Mesothelial cell of epicardium (in vitro differentiated cells): ENCODE measurements at regions not wholly inside any gene's neighbourhood (a gene's known extent, or its start where the extent isn't known, plus 50 kb on each side); places are given as distances from the start of the nearest gene placed in this dataset.

Experiments
- DNase-seq, 2 experiments: peaks; one replicate each; pipeline ENCODE4 v3.0.0; 2021; ENCODE audit warnings: low spot score in 2 of 2; ENCODE audit not compliant: unreplicated experiment in 2 of 2
- H3K27ac Mint-ChIP-seq: 2 replicates; pipeline ENCODE4 v1.8.0; 2021; ENCODE audit warnings: mixed read lengths
- H3K27me3 Mint-ChIP-seq: 2 replicates; pipeline ENCODE4 v1.8.0; 2021; ENCODE audit warnings: low read depth, mixed read lengths
- H3K36me3 Mint-ChIP-seq: 2 replicates; pipeline ENCODE4 v1.8.0; 2021; ENCODE audit warnings: mixed read lengths
- H3K4me1 Mint-ChIP-seq: 2 replicates; pipeline ENCODE4 v1.8.0; 2021; ENCODE audit warnings: mixed read lengths
- H3K4me3 Mint-ChIP-seq: 2 replicates; pipeline ENCODE4 v1.8.0; 2021; ENCODE audit warnings: mild to moderate bottlenecking, moderate library complexity, mixed read lengths
- H3K9me3 Mint-ChIP-seq: 2 replicates; pipeline ENCODE4 v1.8.0; 2021; ENCODE audit warnings: mixed read lengths
- CTCF ChIP-seq: fragments of 200-600 bp; sonication (generic); IDR thresholded peaks from one replicate; pipeline ENCODE4 v1.5.0; 2021; ENCODE audit warnings: antibody characterized with exemption; ENCODE audit not compliant: unreplicated experiment

DNA sequence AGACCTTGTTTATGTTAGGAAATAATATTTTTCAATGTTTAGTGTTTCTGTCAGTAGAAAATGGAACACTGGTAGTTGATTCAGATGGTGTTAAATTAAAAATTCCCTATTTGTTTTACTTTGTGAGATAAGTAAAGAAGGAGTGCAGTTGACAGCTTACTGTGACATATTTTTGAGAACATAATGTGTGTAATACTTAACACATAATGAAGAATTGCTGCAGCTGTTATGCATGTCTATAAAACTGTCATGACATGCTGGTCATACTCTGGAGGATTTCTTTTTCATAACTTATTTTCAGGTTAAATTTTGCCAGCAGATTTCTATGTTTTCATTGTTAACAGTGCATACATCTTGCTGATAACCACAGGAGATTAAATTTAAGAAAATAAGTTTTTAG is 296.1 kb downstream of the CTH start:
- Mint-ChIP-seq H3K9me3 (peaks cover 5% of the 10 kb centered on the region), H3K27ac (no peak overlapping the region), H3K36me3 (no peaks in the 10 kb centered on the region), H3K4me3 (no peak overlapping the region), H3K27me3 (peaks cover 18% of the 10 kb centered on the region), H3K4me1 (no peaks in the 10 kb centered on the region)
- TF ChIP-seq CTCF: no peak
- DNase-seq: no peak

- no peak overlapping the region for H3K27ac Mint-ChIP-seq
- no peak overlapping the region for H3K4me3 Mint-ChIP-seq
- H3K27me3 Mint-ChIP-seq: peaks cover 8% of the 10 kb centered on the region
- TF ChIP-seq CTCF: no peak
- peaks cover 4% of the 10 kb centered on the region for H3K4me1 Mint-ChIP-seq
- no peak for DNase-seq
- H3K36me3 Mint-ChIP-seq: no peaks in the 10 kb centered on the region
- H3K9me3 Mint-ChIP-seq: peaks cover 5% of the 10 kb centered on the region
Measured at GRCh38 chr1:70714149-70714548, 303.1 kb downstream of the CTH start.

DNA sequence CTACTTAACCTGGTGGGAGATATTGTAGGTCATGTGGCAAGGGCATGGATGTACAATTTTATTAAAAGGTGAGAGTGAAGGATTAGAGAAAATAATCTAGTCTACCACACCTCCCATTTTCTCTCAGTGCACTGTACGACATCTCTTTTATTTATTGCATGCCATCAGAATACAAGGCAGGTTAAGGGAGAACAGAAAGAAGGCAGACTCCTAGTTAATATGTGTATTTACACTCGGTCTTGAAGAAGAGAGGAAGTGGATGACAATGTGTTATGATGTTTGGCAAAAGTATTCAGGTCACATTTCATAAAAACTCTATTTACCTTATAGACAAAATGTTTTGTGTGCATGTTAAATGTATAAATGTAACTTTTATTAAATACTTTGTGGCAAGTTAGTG is 306.1 kb downstream of the CTH start:
- Mint-ChIP-seq H3K27ac (no peak overlapping the region), H3K9me3 (no peaks in the 10 kb centered on the region), H3K4me1 (peaks cover 5% of the 10 kb centered on the region), H3K36me3 (no peaks in the 10 kb centered on the region), H3K27me3 (peaks cover 10% of the 10 kb centered on the region), H3K4me3 (no peak overlapping the region)
- no peak for DNase-seq
- no peak for TF ChIP-seq CTCF

DNA sequence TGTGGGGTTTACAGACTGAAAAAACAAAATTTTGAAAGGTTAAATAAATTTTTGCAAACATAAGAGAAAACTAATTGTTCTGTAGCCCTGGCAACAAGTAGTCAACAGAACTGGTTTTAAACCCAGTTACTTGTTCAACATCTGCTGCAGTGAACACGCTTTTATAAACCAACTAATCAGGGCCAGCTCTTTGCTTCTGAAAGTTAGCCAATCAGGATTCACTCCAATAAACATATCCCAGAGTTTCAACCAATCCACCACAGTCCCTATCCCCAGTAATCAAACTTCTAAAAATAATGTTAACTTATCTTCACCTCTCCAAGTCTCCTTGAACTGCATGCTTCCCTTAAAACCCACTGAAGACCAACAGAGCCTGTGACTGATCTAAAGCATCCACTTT is 306.6 kb downstream of the CTH start:
- Mint-ChIP-seq H3K4me3 (no peak overlapping the region), H3K4me1 (peaks cover 5% of the 10 kb centered on the region), H3K9me3 (peaks cover under 1% of the 10 kb centered on the region), H3K36me3 (no peaks in the 10 kb centered on the region), H3K27me3 (peaks cover 10% of the 10 kb centered on the region), H3K27ac (no peak overlapping the region)
- TF ChIP-seq CTCF: no peak
- DNase-seq: no peak

- peaks cover 5% of the 10 kb centered on the region for H3K4me1 Mint-ChIP-seq
- peaks cover 6% of the 10 kb centered on the region for H3K9me3 Mint-ChIP-seq
- DNase-seq: no peak
- no peaks in the 10 kb centered on the region for H3K36me3 Mint-ChIP-seq
- H3K4me3 Mint-ChIP-seq: no peak overlapping the region
- peaks cover 10% of the 10 kb centered on the region for H3K27me3 Mint-ChIP-seq
- H3K27ac Mint-ChIP-seq: no peak overlapping the region
- TF ChIP-seq CTCF: no peak
Measured at GRCh38 chr1:70718086-70718630, 307.1 kb downstream of the CTH start.

- H3K27ac Mint-ChIP-seq: no peak overlapping the region
- no peak for DNase-seq
- H3K4me1 Mint-ChIP-seq: peaks cover 5% of the 10 kb centered on the region
- no peak overlapping the region for H3K4me3 Mint-ChIP-seq
- H3K36me3 Mint-ChIP-seq: no peaks in the 10 kb centered on the region
- TF ChIP-seq CTCF: no peak
- H3K27me3 Mint-ChIP-seq: peaks cover 8% of the 10 kb centered on the region
- peaks cover 15% of the 10 kb centered on the region for H3K9me3 Mint-ChIP-seq
Measured at GRCh38 chr1:70719154-70719553, 308.1 kb downstream of the CTH start.
